ENCODE measurements at regions not wholly inside any gene's neighbourhood (a gene's known extent, or its start where the extent isn't known, plus 50 kb on each side); places are given as distances from the start of the nearest gene placed in this dataset.

DNA sequence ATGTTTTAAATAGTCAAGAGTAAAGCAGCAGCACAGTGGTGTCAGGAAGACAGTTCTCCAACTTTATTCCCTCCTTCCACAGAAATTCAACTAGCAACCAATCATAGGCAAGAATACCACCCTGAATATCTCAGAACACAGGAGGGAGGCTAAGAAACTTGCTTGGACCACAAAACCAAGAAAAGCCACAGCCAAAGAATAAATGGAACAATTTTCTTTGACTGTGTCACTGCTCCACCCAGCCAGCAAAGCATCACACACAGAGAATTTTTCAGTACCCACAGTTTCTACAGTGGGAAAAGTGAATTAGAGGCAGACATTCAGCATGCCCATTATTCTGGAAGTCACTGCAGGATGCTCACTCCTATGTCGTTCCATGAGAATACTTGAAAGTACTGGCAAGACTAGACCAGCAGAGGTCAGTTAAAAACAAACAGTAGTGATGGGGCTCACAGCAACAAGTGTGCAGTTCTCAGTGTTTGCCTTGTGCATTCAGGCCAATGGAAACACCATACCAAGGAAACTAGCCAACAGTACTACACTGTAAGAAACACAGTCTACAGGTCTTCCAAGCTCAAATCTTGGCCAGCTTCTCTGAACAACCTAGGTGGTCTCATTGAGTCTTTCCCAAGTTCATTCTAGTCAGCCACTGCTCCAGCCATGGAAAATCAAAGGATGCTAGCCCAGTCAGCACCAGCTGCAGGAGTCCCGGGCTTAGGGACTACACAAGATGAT is 56.8 kb upstream of the FOXG1 start:
- TF ChIP-seq, protein P1, sequence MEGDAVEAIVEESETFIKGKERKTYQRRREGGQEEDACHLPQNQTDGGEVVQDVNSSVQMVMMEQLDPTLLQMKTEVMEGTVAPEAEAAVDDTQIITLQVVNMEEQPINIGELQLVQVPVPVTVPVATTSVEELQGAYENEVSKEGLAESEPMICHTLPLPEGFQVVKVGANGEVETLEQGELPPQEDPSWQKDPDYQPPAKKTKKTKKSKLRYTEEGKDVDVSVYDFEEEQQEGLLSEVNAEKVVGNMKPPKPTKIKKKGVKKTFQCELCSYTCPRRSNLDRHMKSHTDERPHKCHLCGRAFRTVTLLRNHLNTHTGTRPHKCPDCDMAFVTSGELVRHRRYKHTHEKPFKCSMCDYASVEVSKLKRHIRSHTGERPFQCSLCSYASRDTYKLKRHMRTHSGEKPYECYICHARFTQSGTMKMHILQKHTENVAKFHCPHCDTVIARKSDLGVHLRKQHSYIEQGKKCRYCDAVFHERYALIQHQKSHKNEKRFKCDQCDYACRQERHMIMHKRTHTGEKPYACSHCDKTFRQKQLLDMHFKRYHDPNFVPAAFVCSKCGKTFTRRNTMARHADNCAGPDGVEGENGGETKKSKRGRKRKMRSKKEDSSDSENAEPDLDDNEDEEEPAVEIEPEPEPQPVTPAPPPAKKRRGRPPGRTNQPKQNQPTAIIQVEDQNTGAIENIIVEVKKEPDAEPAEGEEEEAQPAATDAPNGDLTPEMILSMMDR (conservative IDR thresholded peaks at IDR 0.05; ENCODE audit: low read depth, low read length): no peak
- TF ChIP-seq FOS (IDR thresholded peaks at IDR 0.05; ENCODE audit: low read depth, low read length) (no peak), NFE2L2 (IDR thresholded peaks at IDR 0.05; ENCODE audit: low read depth, low read length) (no peak), RFX5 (IDR thresholded peaks at IDR 0.05; ENCODE audit: low read depth, low read length) (no peak), SMC3 (IDR thresholded peaks at IDR 0.05; ENCODE audit: low read depth, low read length) (no peak), POLR2A (IDR thresholded peaks at IDR 0.05; ENCODE audit: low read depth, low read length) (no peak), RCOR1 (IDR thresholded peaks at IDR 0.05; ENCODE audit: insufficient replicate concordance, low read length) (no peak), RAD21 (IDR thresholded peaks at IDR 0.05; ENCODE audit: low read length) (no peak), MAZ (IDR thresholded peaks at IDR 0.05; ENCODE audit: borderline replicate concordance, low read depth, low read length) (no peak), BHLHE40 (IDR thresholded peaks at IDR 0.05; ENCODE audit: low read depth, low read length) (no peak), MAFK (IDR thresholded peaks at IDR 0.05; ENCODE audit: low read depth, low read length) (no peak), CEBPB (IDR thresholded peaks at IDR 0.05; ENCODE audit: low read depth, low read length) (no peak)
- TF ChIP-seq, protein P2, sequence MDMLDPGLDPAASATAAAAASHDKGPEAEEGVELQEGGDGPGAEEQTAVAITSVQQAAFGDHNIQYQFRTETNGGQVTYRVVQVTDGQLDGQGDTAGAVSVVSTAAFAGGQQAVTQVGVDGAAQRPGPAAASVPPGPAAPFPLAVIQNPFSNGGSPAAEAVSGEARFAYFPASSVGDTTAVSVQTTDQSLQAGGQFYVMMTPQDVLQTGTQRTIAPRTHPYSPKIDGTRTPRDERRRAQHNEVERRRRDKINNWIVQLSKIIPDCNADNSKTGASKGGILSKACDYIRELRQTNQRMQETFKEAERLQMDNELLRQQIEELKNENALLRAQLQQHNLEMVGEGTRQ (IDR thresholded peaks at IDR 0.05; ENCODE audit: low read depth, low read length): no peak

All from IMR-90 (cell line).